HL-60 (cell line): ENCODE measurements at regions not wholly inside any gene's neighbourhood (a gene's known extent, or its start where the extent isn't known, plus 50 kb on each side); places are given as distances from the start of the nearest gene placed in this dataset.

Experiments
- DNase-seq, 2 experiments: peaks; one replicate each; pipeline ENCODE4 v3.0.0-alpha.2; 2010 to 2020; ENCODE audit warnings: low read depth in 1 of 2, low spot score in 1 of 2
- H3K27ac ChIP-seq: fragments of 250-450 bp; sonication (Bioruptor Pico); replicated peaks from 2 replicates; pipeline ENCODE4 v1.5.1; 2020; ENCODE audit warnings: mild to moderate bottlenecking, moderate library complexity
- H3K27me3 ChIP-seq: fragments of 250-450 bp; sonication (Bioruptor Pico); 2 replicates; pipeline ENCODE4 v1.5.1; 2021; ENCODE audit warnings: mild to moderate bottlenecking, moderate library complexity; ENCODE audit not compliant: insufficient read depth, poor library complexity, severe bottlenecking
- H3K4me3 ChIP-seq: replicated peaks from 2 replicates; pipeline ENCODE4 v1.5.1; 2011; ENCODE audit warnings: mild to moderate bottlenecking, control low read depth, low read length; ENCODE audit not compliant: insufficient read depth
- GABPA ChIP-seq: IDR thresholded peaks from 2 replicates; pipeline ENCODE4 v1.6.1; 2012; ENCODE audit warnings: low read depth
- POLR2AphosphoS5 ChIP-seq: IDR thresholded peaks from 2 replicates; pipeline ENCODE4 v1.6.1; 2012; ENCODE audit warnings: low read depth
- SPI1 ChIP-seq: IDR thresholded peaks from 2 replicates; pipeline ENCODE4 v1.6.1; 2012; ENCODE audit warnings: low read depth, mild to moderate bottlenecking, borderline replicate concordance
- TF ChIP-seq, protein P1 (sequence below): IDR thresholded peaks from 2 replicates; pipeline ENCODE4 v1.6.1; 2012; ENCODE audit warnings: low read depth; ENCODE audit not compliant: insufficient replicate concordance
- TF ChIP-seq, protein P2 (sequence below): IDR thresholded peaks from one replicate; pipeline ENCODE4 v1.5.1; 2011; ENCODE audit warnings: low read length, control low read depth, inconsistent platforms; ENCODE audit not compliant: insufficient read depth

DNA sequence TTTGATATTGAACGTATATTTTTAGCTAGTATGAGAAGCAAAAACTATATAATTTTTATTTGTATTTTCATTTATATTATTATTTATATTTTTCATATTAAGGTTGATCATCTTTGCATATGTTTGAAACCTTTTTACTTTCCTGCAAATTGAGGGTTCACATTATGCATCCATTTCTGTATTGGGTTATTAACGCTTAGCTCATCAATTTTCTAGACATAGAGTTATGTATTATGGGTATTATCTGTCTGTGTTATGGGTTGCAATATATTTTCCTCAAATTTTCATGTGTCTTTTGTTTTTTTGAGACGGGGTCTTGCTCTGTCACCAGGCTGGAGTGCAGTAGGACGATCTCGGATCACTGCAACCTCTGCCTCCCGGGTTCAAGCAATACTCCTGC, 2377.0 kb upstream of the WWC1 start:
- DNase-seq = no peak
- H3K27me3 ChIP-seq = no peaks in the 10 kb centered on the region
- no peak overlapping the region for H3K4me3 ChIP-seq
- H3K27ac ChIP-seq = no peak overlapping the region
- TF ChIP-seq GABPA = no peak
- TF ChIP-seq, protein P1, sequence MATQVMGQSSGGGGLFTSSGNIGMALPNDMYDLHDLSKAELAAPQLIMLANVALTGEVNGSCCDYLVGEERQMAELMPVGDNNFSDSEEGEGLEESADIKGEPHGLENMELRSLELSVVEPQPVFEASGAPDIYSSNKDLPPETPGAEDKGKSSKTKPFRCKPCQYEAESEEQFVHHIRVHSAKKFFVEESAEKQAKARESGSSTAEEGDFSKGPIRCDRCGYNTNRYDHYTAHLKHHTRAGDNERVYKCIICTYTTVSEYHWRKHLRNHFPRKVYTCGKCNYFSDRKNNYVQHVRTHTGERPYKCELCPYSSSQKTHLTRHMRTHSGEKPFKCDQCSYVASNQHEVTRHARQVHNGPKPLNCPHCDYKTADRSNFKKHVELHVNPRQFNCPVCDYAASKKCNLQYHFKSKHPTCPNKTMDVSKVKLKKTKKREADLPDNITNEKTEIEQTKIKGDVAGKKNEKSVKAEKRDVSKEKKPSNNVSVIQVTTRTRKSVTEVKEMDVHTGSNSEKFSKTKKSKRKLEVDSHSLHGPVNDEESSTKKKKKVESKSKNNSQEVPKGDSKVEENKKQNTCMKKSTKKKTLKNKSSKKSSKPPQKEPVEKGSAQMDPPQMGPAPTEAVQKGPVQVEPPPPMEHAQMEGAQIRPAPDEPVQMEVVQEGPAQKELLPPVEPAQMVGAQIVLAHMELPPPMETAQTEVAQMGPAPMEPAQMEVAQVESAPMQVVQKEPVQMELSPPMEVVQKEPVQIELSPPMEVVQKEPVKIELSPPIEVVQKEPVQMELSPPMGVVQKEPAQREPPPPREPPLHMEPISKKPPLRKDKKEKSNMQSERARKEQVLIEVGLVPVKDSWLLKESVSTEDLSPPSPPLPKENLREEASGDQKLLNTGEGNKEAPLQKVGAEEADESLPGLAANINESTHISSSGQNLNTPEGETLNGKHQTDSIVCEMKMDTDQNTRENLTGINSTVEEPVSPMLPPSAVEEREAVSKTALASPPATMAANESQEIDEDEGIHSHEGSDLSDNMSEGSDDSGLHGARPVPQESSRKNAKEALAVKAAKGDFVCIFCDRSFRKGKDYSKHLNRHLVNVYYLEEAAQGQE = no peak
- no peak for TF ChIP-seq SPI1
- TF ChIP-seq, protein P2, sequence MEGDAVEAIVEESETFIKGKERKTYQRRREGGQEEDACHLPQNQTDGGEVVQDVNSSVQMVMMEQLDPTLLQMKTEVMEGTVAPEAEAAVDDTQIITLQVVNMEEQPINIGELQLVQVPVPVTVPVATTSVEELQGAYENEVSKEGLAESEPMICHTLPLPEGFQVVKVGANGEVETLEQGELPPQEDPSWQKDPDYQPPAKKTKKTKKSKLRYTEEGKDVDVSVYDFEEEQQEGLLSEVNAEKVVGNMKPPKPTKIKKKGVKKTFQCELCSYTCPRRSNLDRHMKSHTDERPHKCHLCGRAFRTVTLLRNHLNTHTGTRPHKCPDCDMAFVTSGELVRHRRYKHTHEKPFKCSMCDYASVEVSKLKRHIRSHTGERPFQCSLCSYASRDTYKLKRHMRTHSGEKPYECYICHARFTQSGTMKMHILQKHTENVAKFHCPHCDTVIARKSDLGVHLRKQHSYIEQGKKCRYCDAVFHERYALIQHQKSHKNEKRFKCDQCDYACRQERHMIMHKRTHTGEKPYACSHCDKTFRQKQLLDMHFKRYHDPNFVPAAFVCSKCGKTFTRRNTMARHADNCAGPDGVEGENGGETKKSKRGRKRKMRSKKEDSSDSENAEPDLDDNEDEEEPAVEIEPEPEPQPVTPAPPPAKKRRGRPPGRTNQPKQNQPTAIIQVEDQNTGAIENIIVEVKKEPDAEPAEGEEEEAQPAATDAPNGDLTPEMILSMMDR = no peak
- no peak for TF ChIP-seq POLR2AphosphoS5

DNA sequence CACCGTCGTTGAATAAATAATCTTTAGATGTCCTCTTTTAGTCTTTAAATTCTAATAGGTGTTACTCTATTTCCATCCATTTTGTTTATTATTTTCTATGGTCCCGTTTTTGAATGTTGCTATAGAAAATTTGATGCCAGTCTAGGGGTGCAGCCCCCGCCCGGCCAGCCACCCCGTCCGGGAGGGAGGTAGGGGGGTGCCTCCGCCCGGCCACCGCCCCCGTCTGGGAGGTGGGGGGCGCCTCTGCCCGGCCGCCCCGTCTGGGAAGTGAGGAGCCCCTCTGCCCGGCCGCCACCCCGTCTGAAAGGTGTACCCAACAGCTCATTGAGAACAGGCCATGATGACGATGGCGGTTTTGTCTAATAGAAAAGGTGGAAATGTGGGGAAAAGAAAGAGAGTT, 2372.2 kb upstream of the WWC1 start:
- Histone ChIP-seq H3K27ac (no peak overlapping the region), H3K4me3 (no peak overlapping the region), H3K27me3 (no peaks in the 10 kb centered on the region)
- TF ChIP-seq GABPA (no peak), POLR2AphosphoS5 (no peak), SPI1 (no peak)
- TF ChIP-seq, protein P2 = no peak
- TF ChIP-seq, protein P1 = no peak
- DNase-seq = no peak

DNA sequence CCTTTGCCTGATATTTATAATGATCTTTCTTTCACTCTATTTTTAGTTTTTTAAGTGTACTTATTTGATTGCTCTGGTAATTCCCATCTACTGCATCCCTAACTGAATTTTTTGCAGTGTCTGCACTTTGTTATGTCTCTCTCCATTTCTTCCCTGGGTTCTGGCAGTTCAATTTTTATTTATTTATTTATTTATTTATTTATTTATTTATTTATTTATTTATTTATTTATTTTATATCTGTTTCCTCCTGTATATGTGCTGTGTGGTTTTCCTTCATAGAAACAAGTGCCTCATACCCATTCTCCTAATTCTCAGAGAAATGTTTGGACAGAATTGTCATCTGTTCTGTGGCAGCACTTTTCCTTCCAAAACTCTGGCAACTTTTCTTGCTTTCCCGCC, 2370.8 kb upstream of the WWC1 start:
- H3K4me3 ChIP-seq = no peak overlapping the region
- H3K27ac ChIP-seq = no peak overlapping the region
- H3K27me3 ChIP-seq = no peaks in the 10 kb centered on the region
- TF ChIP-seq GABPA = no peak
- no peak for TF ChIP-seq POLR2AphosphoS5
- TF ChIP-seq, protein P1 = no peak
- TF ChIP-seq SPI1 = no peak
- DNase-seq = no peak

DNA sequence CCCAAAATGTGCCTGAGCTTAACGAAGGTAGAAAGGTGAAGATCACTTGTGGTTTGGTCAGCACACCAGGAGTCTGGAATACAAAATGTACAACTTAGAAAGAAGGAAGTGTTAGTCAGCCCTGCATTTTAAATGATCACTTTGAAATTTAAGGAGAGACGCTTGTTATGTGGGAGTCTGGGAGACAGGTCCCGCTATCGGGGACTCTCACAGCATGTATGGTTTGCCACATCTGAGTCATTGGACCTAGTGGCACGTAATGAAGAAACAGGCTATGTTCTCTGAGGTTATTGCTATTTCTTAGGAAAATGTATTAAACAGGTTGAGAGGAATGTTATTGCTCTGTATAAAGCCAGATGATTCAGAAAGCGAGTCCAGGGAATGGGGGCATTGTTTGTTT, 2362.5 kb upstream of the WWC1 start:
- TF ChIP-seq, protein P1 = no peak
- no peak for TF ChIP-seq GABPA
- no peak for TF ChIP-seq POLR2AphosphoS5
- no peak overlapping the region for H3K4me3 ChIP-seq
- no peaks in the 10 kb centered on the region for H3K27me3 ChIP-seq
- DNase-seq = no peak
- H3K27ac ChIP-seq = no peak overlapping the region
